Duodenal mucosa (tissue), 2 donors: ENCODE measurements at regions not wholly inside any gene's neighbourhood (a gene's known extent, or its start where the extent isn't known, plus 50 kb on each side); places are given as distances from the start of the nearest gene placed in this dataset.

ENCODE experiments used
- H3K27ac ChIP-seq: one replicate; pipeline ENCODE4 v1.7.0; 2013; ENCODE audit warnings: low read depth, low read length
- H3K27me3 ChIP-seq, 2 donors: one replicate each; pipeline ENCODE4 v1.7.0; 2013; ENCODE audit warnings: low read length in 2 of 2, control low read depth in 1 of 2; ENCODE audit not compliant: insufficient read depth in 2 of 2, control insufficient read depth in 1 of 2
- H3K36me3 ChIP-seq, 2 donors: one replicate each; pipeline ENCODE4 v1.7.0; 2013; ENCODE audit warnings: low read length in 2 of 2, control low read depth in 1 of 2; ENCODE audit not compliant: insufficient read depth in 2 of 2, control insufficient read depth in 1 of 2
- H3K4me1 ChIP-seq, 2 donors: one replicate each; pipeline ENCODE4 v1.7.0; 2013; ENCODE audit warnings: low read length in 2 of 2, control low read depth in 1 of 2; ENCODE audit not compliant: insufficient read depth in 2 of 2, control insufficient read depth in 1 of 2
- H3K4me3 ChIP-seq, 2 donors: one replicate each; pipeline ENCODE4 v1.7.0; 2013; ENCODE audit warnings: low read length in 2 of 2, low read depth in 1 of 2
- H3K9ac ChIP-seq, 2 donors: one replicate each; pipeline ENCODE4 v1.7.0; 2013; ENCODE audit warnings: low read length in 2 of 2, low read depth in 1 of 2
- H3K9me3 ChIP-seq, 2 donors: one replicate each; pipeline ENCODE4 v1.7.0; 2013; ENCODE audit warnings: low read length in 2 of 2, control low read depth in 1 of 2; ENCODE audit not compliant: control insufficient read depth in 1 of 2

GRCh38 chr11:109984634-109985289 is 108.4 kb upstream of the ZC3H12C start:
- H3K9me3 ChIP-seq, result no peaks in the 10 kb centered on the region
- no peak overlapping the region for H3K27ac ChIP-seq
- no peaks in the 10 kb centered on the region for H3K36me3 ChIP-seq
- no peaks in the 10 kb centered on the region for H3K27me3 ChIP-seq
- peak overlapping the region; percentile 38 to 42 for H3K4me3 ChIP-seq
- no peak overlapping the region for H3K9ac ChIP-seq
- no peaks in the 10 kb centered on the region for H3K4me1 ChIP-seq

GRCh38 chr11:109986488-109986887 is 106.7 kb upstream of the ZC3H12C start:
- Histone ChIP-seq H3K27ac (no peak overlapping the region), H3K9me3 (no peaks in the 10 kb centered on the region), H3K36me3 (no peaks in the 10 kb centered on the region), H3K27me3 (no peaks in the 10 kb centered on the region), H3K9ac (no peak overlapping the region), H3K4me1 (no peaks in the 10 kb centered on the region), H3K4me3 (no peak overlapping the region)

- no peak overlapping the region for H3K4me3 ChIP-seq
- no peak overlapping the region for H3K27ac ChIP-seq
- H3K27me3 ChIP-seq, result no peaks in the 10 kb centered on the region
- no peaks in the 10 kb centered on the region for H3K9me3 ChIP-seq
- H3K36me3 ChIP-seq, result no peaks in the 10 kb centered on the region
- H3K9ac ChIP-seq, result no peak overlapping the region
- no peaks in the 10 kb centered on the region for H3K4me1 ChIP-seq
Observed at GRCh38 chr11:109991835-109992234, 101.4 kb upstream of the ZC3H12C start.

GRCh38 chr11:109993786-109994185 is 99.4 kb upstream of the ZC3H12C start:
- Histone ChIP-seq H3K27ac (no peak overlapping the region), H3K4me3 (no peak overlapping the region), H3K36me3 (no peaks in the 10 kb centered on the region), H3K4me1 (no peaks in the 10 kb centered on the region), H3K9ac (no peak overlapping the region), H3K9me3 (no peaks in the 10 kb centered on the region), H3K27me3 (no peaks in the 10 kb centered on the region)

GRCh38 chr11:109994907-109995306 is 98.3 kb upstream of the ZC3H12C start:
- no peaks in the 10 kb centered on the region for H3K9me3 ChIP-seq
- H3K9ac ChIP-seq, result no peak overlapping the region
- no peaks in the 10 kb centered on the region for H3K36me3 ChIP-seq
- H3K27me3 ChIP-seq, result no peaks in the 10 kb centered on the region
- H3K27ac ChIP-seq, result no peak overlapping the region
- no peak overlapping the region for H3K4me3 ChIP-seq
- H3K4me1 ChIP-seq, result no peaks in the 10 kb centered on the region

- no peak overlapping the region for H3K9ac ChIP-seq
- no peaks in the 10 kb centered on the region for H3K9me3 ChIP-seq
- H3K4me3 ChIP-seq, result no peak overlapping the region
- no peaks in the 10 kb centered on the region for H3K4me1 ChIP-seq
- H3K27me3 ChIP-seq, result no peaks in the 10 kb centered on the region
- H3K27ac ChIP-seq, result no peak overlapping the region
- no peaks in the 10 kb centered on the region for H3K36me3 ChIP-seq
Observed at GRCh38 chr11:109996060-109996459, 97.1 kb upstream of the ZC3H12C start.

GRCh38 chr11:109998921-109999320 is 94.3 kb upstream of the ZC3H12C start:
- no peak overlapping the region for H3K27ac ChIP-seq

GRCh38 chr11:110000031-110000502 is 93.1 kb upstream of the ZC3H12C start:
- H3K9ac ChIP-seq, result no peak overlapping the region
- no peaks in the 10 kb centered on the region for H3K4me1 ChIP-seq
- no peak overlapping the region for H3K27ac ChIP-seq

More at GRCh38 chr11:109998921-109999320, 94.3 kb upstream of the ZC3H12C start:
- Histone ChIP-seq H3K36me3 (no peaks in the 10 kb centered on the region), H3K4me1 (no peaks in the 10 kb centered on the region), H3K27me3 (no peaks in the 10 kb centered on the region), H3K9ac (no peak overlapping the region), H3K9me3 (no peaks in the 10 kb centered on the region), H3K4me3 (no peak overlapping the region)

GRCh38 chr11:110000850-110001249 is 92.3 kb upstream of the ZC3H12C start:
- Histone ChIP-seq H3K4me3 (no peak overlapping the region), H3K4me1 (no peaks in the 10 kb centered on the region), H3K36me3 (no peaks in the 10 kb centered on the region), H3K27ac (no peak overlapping the region), H3K9me3 (no peaks in the 10 kb centered on the region), H3K9ac (no peak overlapping the region), H3K27me3 (no peaks in the 10 kb centered on the region)

More at GRCh38 chr11:110000031-110000502, 93.1 kb upstream of the ZC3H12C start:
- Histone ChIP-seq H3K4me3 (no peak overlapping the region), H3K27me3 (no peaks in the 10 kb centered on the region), H3K36me3 (no peaks in the 10 kb centered on the region), H3K9me3 (no peaks in the 10 kb centered on the region)

- no peak overlapping the region for H3K9ac ChIP-seq
- H3K9me3 ChIP-seq, result no peaks in the 10 kb centered on the region
- no peaks in the 10 kb centered on the region for H3K36me3 ChIP-seq
- no peaks in the 10 kb centered on the region for H3K27me3 ChIP-seq
- no peak overlapping the region for H3K27ac ChIP-seq
- no peaks in the 10 kb centered on the region for H3K4me1 ChIP-seq
- no peak overlapping the region for H3K4me3 ChIP-seq
Observed at GRCh38 chr11:110003426-110003825, 89.8 kb upstream of the ZC3H12C start.
